H9 (cell line): ENCODE measurements at regions not wholly inside any gene's neighbourhood (a gene's known extent, or its start where the extent isn't known, plus 50 kb on each side); places are given as distances from the start of the nearest gene placed in this dataset.

Experiments used
- DNase-seq: peaks from one replicate; pipeline ENCODE4 v3.0.0-alpha.2; 2017
- H2AFZ ChIP-seq: one replicate; pipeline ENCODE4 v1.6.1; 2013; ENCODE audit warnings: mild to moderate bottlenecking, low read length, control low read depth, moderate library complexity
- H2AK5ac ChIP-seq: 2 replicates; pipeline ENCODE4 v1.6.1; 2013; ENCODE audit warnings: low read length, control low read depth, mixed read lengths; ENCODE audit not compliant: insufficient read length
- H2BK120ac ChIP-seq: one replicate; pipeline ENCODE4 v1.6.1; 2013; ENCODE audit warnings: low read depth, mild to moderate bottlenecking, low read length, control low read depth, inconsistent platforms; ENCODE audit not compliant: poor library complexity, severe bottlenecking
- H2BK12ac ChIP-seq: 2 replicates; pipeline ENCODE4 v1.6.1; 2013; ENCODE audit warnings: low read length, control low read depth, mixed read lengths, low read depth; ENCODE audit not compliant: insufficient read length
- H2BK15ac ChIP-seq: 2 replicates; pipeline ENCODE4 v1.6.1; 2013; ENCODE audit warnings: low read depth, low read length, control low read depth
- H2BK20ac ChIP-seq: one replicate; pipeline ENCODE4 v1.6.1; 2013; ENCODE audit warnings: low read depth, mild to moderate bottlenecking, low read length, control low read depth, inconsistent platforms; ENCODE audit not compliant: poor library complexity, severe bottlenecking
- H2BK5ac ChIP-seq: 2 replicates; pipeline ENCODE4 v1.6.1; 2013; ENCODE audit warnings: low read length, control low read depth, mixed read lengths; ENCODE audit not compliant: insufficient read length
- H3K14ac ChIP-seq: 2 replicates; pipeline ENCODE4 v1.6.1; 2013; ENCODE audit warnings: low read length, control low read depth; ENCODE audit not compliant: insufficient read depth
- H3K18ac ChIP-seq: 2 replicates; pipeline ENCODE4 v1.6.1; 2013; ENCODE audit warnings: low read depth, mild to moderate bottlenecking, mixed read lengths, low read length, control low read depth; ENCODE audit not compliant: insufficient read length
- H3K23ac ChIP-seq: 2 replicates; pipeline ENCODE4 v1.6.1; 2013; ENCODE audit warnings: low read length, control low read depth, mixed read lengths, low read depth; ENCODE audit not compliant: insufficient read length
- H3K23me2 ChIP-seq: 2 replicates; pipeline ENCODE4 v1.6.1; 2013; ENCODE audit warnings: low read depth, mild to moderate bottlenecking, mixed read lengths, low read length, control low read depth; ENCODE audit not compliant: insufficient read length, poor library complexity, severe bottlenecking
- H3K27ac ChIP-seq: 2 replicates; pipeline ENCODE4 v1.5.1; 2013; ENCODE audit warnings: low read length, control low read depth, mixed read lengths, low read depth; ENCODE audit not compliant: insufficient read length
- H3K27me3 ChIP-seq: 2 replicates; pipeline ENCODE4 v1.6.1; 2013; ENCODE audit warnings: low read length, control low read depth, inconsistent platforms; ENCODE audit not compliant: insufficient read depth
- H3K4ac ChIP-seq: 2 replicates; pipeline ENCODE4 v1.6.1; 2013; ENCODE audit warnings: low read depth, mild to moderate bottlenecking, control low read depth, inconsistent platforms, low read length, moderate library complexity
- H3K4me1 ChIP-seq: 2 replicates; pipeline ENCODE4 v1.6.1; 2013; ENCODE audit warnings: low read length, control low read depth, inconsistent platforms; ENCODE audit not compliant: insufficient read depth
- H3K4me2 ChIP-seq: 2 replicates; pipeline ENCODE4 v1.6.1; 2013; ENCODE audit warnings: low read length, control low read depth, mixed read lengths; ENCODE audit not compliant: insufficient read length, insufficient read depth
- H3K56ac ChIP-seq: 2 replicates; pipeline ENCODE4 v1.6.1; 2013; ENCODE audit warnings: low read depth, mild to moderate bottlenecking, mixed read lengths, low read length, control low read depth; ENCODE audit not compliant: insufficient read length
- H3K79me1 ChIP-seq: 2 replicates; pipeline ENCODE4 v1.6.1; 2013; ENCODE audit warnings: low read depth, mild to moderate bottlenecking, moderate library complexity, low read length, control low read depth, inconsistent platforms; ENCODE audit not compliant: insufficient read depth, poor library complexity, severe bottlenecking
- H3K79me2 ChIP-seq: 2 replicates; pipeline ENCODE4 v1.6.1; 2013; ENCODE audit warnings: low read length, control low read depth, inconsistent platforms; ENCODE audit not compliant: insufficient read depth
- H3K9ac ChIP-seq: 2 replicates; pipeline ENCODE4 v1.6.1; 2013; ENCODE audit warnings: low read length, control low read depth, mixed read lengths; ENCODE audit not compliant: insufficient read length; ENCODE audit errors: extremely low read depth
- H3K9me3 ChIP-seq: one replicate; pipeline ENCODE4 v1.6.1; 2013; ENCODE audit warnings: low read depth, low read length, inconsistent platforms; ENCODE audit not compliant: control insufficient read depth
- H3T11ph ChIP-seq: one replicate; pipeline ENCODE4 v1.6.1; 2013; ENCODE audit warnings: mild to moderate bottlenecking, low read length, control low read depth, inconsistent platforms
- H4K20me1 ChIP-seq: one replicate; pipeline ENCODE4 v1.6.1; 2013; ENCODE audit not compliant: control insufficient read depth, insufficient read length, insufficient read depth
- H4K5ac ChIP-seq: 2 replicates; pipeline ENCODE4 v1.6.1; 2013; ENCODE audit warnings: low read depth, mild to moderate bottlenecking, mixed read lengths, low read length, control low read depth; ENCODE audit not compliant: insufficient read length
- H4K8ac ChIP-seq: replicated peaks from 2 replicates; pipeline ENCODE4 v1.6.1; 2013; ENCODE audit warnings: low read length, control low read depth, mixed read lengths, low read depth; ENCODE audit not compliant: insufficient read length
- H4K91ac ChIP-seq: 2 replicates; pipeline ENCODE4 v1.6.1; 2013; ENCODE audit warnings: low read depth, mild to moderate bottlenecking, moderate library complexity, mixed read lengths, low read length, control low read depth; ENCODE audit not compliant: insufficient read length
- H3K27ac Mint-ChIP-seq, 3 experiments: 2 replicates in 2 of 3; 3 replicates in 1 of 3; pipeline ENCODE4 v1.8.0; 2020 to 2021; ENCODE audit warnings: mixed read lengths in 3 of 3, mild to moderate bottlenecking in 1 of 3, moderate library complexity in 1 of 3
- H3K27me3 Mint-ChIP-seq: 2 replicates; pipeline ENCODE4 v1.8.0; 2021; ENCODE audit warnings: low read depth, mild to moderate bottlenecking, moderate library complexity, mixed read lengths
- H3K36me3 Mint-ChIP-seq, 3 experiments: 2 replicates in 2 of 3; 3 replicates in 1 of 3; pipeline ENCODE4 v1.8.0; 2020 to 2021; ENCODE audit warnings: low read depth in 3 of 3, mixed read lengths in 3 of 3; ENCODE audit not compliant: insufficient read depth in 1 of 3
- H3K4me1 Mint-ChIP-seq, 2 experiments: 2 replicates each; pipeline ENCODE4 v1.8.0; 2020; ENCODE audit warnings: mixed read lengths in 2 of 2
- H3K4me3 Mint-ChIP-seq, 2 experiments: 2 replicates in 1 of 2; 3 replicates in 1 of 2; pipeline ENCODE4 v1.8.0; 2020 to 2021; ENCODE audit warnings: mild to moderate bottlenecking in 2 of 2, mixed read lengths in 2 of 2, moderate library complexity in 1 of 2
- H3K9me3 Mint-ChIP-seq, 2 experiments: 2 replicates in 1 of 2; 3 replicates in 1 of 2; pipeline ENCODE4 v1.8.0; 2020; ENCODE audit warnings: mild to moderate bottlenecking in 2 of 2, mixed read lengths in 2 of 2, moderate library complexity in 1 of 2
- WGBS: extraction: QIAGEN DNeasy Blood & Tissue Kit; methylation state at CpG from one replicate; pipeline ENCODE4 v1.1.7; 2013; ENCODE audit warnings: missing lambda C conversion rate, low lambda C conversion rate, mixed read lengths; ENCODE audit not compliant: insufficient read length; ENCODE audit errors: extremely low coverage; 5-methylcytosine and 5-hydroxymethylcytosine counted together
- TF ChIP-seq, protein P1 (sequence below): fragments of 200-600 bp; sonication (generic); conservative IDR thresholded peaks from 3 replicates; pipeline ENCODE4 v1.8.0; 2021; ENCODE audit warnings: antibody characterized with exemption, mild to moderate bottlenecking

DNA sequence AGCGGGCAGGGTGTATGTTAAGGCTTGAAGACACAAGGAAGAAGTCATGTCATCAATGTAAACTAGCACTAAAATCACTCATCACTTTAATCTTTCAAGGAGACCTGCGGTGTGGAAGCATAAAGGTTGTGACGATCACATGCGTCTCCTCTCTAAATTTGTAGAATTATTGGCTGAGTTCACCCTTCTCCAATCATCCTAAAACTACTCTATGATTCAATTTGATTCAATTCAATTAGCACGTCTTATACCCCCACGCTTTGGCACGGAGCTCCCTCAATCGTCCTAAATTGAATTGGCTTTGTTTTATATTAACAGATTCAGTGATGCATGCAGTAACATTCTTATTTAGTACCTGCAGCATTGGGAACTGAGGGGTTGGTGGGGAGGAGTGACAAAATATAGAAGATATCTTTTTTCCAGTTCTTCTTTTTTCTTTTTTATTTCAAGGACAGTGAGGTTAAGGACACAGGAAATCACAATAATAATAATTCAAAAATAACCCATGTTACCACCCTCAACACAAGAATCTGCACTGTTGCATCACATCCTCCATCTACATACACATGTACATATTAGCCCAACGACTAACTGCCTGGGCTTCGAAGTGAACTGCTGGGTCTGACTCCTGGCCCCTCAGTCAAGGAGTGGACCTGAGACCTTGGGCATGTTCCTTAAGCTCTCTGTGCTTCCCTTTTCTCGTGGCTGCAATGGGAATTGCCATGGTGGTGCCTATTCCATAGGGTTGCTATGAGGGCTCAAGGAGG is 86.5 kb downstream of the LSM5 start:
- no peaks in the 10 kb centered on the region for H3K9me3 Mint-ChIP-seq
- no peak overlapping the region for H4K5ac ChIP-seq
- TF ChIP-seq, protein P1, sequence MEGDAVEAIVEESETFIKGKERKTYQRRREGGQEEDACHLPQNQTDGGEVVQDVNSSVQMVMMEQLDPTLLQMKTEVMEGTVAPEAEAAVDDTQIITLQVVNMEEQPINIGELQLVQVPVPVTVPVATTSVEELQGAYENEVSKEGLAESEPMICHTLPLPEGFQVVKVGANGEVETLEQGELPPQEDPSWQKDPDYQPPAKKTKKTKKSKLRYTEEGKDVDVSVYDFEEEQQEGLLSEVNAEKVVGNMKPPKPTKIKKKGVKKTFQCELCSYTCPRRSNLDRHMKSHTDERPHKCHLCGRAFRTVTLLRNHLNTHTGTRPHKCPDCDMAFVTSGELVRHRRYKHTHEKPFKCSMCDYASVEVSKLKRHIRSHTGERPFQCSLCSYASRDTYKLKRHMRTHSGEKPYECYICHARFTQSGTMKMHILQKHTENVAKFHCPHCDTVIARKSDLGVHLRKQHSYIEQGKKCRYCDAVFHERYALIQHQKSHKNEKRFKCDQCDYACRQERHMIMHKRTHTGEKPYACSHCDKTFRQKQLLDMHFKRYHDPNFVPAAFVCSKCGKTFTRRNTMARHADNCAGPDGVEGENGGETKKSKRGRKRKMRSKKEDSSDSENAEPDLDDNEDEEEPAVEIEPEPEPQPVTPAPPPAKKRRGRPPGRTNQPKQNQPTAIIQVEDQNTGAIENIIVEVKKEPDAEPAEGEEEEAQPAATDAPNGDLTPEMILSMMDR: no peak
- H3K4me1 Mint-ChIP-seq: no peaks in the 10 kb centered on the region
- H3K36me3 Mint-ChIP-seq: no peaks in the 10 kb centered on the region
- no peak overlapping the region for H4K91ac ChIP-seq
- H3K4me1 ChIP-seq: no peaks in the 10 kb centered on the region
- H3K27ac Mint-ChIP-seq: no peak overlapping the region
- no peaks in the 10 kb centered on the region for H3K27me3 ChIP-seq
- H4K20me1 ChIP-seq: no peaks in the 10 kb centered on the region
- no peak overlapping the region for H2BK120ac ChIP-seq
- no peak overlapping the region for H2BK15ac ChIP-seq
- no peak overlapping the region for H4K8ac ChIP-seq
- no peak overlapping the region for H3K18ac ChIP-seq
- no CpG with 5 or more reads among the region's 11 CpGs for whole genome bisulfite sequencing
- H3K9me3 ChIP-seq: no peaks in the 10 kb centered on the region
- no peak overlapping the region for H2BK12ac ChIP-seq
- H3K79me1 ChIP-seq: no peaks in the 10 kb centered on the region
- no peak overlapping the region for H3K27ac ChIP-seq
- no peaks in the 10 kb centered on the region for H3K79me2 ChIP-seq
- no peaks in the 10 kb centered on the region for H3K23me2 ChIP-seq
- H3K56ac ChIP-seq: no peak overlapping the region
- DNase-seq: no peak
- H2AK5ac ChIP-seq: no peak overlapping the region
- no peak overlapping the region for H3K14ac ChIP-seq
- H2BK20ac ChIP-seq: no peak overlapping the region
- no peak overlapping the region for H3K9ac ChIP-seq
- H3K27me3 Mint-ChIP-seq: no peaks in the 10 kb centered on the region
- no peak overlapping the region for H3K4ac ChIP-seq
- H3K4me3 Mint-ChIP-seq: no peak overlapping the region
- H2AFZ ChIP-seq: no peak overlapping the region
- no peak overlapping the region for H3K4me2 ChIP-seq
- no peak overlapping the region for H3T11ph ChIP-seq
- no peak overlapping the region for H3K23ac ChIP-seq
- H2BK5ac ChIP-seq: no peak overlapping the region
